ENCODE measurements at regions not wholly inside any gene's neighbourhood (a gene's known extent, or its start where the extent isn't known, plus 50 kb on each side); places are given as distances from the start of the nearest gene placed in this dataset.

GRCh38 chr18:33957707-33958106 lies 267.0 kb downstream of the NOL4 start:
- no peak for DNase-seq (ENCODE audit: low spot score)

- DNase-seq (ENCODE audit: low spot score): peak; percentile 65
These were observed 273.7 kb downstream of the NOL4 start for GRCh38 chr18:33951031-33951430.

GRCh38 chr18:33946336-33946735 lies 278.4 kb downstream of the NOL4 start:
- no peak for DNase-seq (ENCODE audit: low spot score)

GRCh38 chr18:33944493-33944892 lies 280.2 kb downstream of the NOL4 start:
- no peak for DNase-seq (ENCODE audit: low spot score)

DNA sequence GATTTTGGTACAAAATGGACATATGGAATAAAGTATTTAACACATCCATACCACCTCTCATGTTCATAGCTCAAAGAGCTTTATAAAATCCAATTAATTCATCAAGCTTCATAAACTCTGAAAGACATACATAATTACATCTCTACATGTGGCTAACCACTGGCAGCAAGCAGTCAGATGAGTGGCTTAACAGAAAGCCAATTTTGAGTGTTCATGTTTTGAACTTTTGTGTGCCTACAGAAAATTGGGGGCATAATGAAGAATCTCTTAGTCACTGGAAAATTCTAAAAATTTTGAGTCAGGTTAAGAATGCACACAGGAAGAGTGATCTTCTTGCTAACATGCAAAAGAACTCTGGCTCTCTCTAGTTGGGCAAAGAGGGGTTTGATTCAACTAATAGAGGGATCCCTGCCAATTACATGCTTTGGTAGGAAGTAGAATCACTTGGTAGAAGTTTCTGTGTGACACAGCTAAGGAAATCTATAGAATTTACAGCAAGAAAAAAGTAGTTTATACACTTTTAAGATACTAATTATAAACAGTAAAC lies 287.4 kb downstream of the NOL4 start:
- no peak for DNase-seq (ENCODE audit: low spot score)

DNA sequence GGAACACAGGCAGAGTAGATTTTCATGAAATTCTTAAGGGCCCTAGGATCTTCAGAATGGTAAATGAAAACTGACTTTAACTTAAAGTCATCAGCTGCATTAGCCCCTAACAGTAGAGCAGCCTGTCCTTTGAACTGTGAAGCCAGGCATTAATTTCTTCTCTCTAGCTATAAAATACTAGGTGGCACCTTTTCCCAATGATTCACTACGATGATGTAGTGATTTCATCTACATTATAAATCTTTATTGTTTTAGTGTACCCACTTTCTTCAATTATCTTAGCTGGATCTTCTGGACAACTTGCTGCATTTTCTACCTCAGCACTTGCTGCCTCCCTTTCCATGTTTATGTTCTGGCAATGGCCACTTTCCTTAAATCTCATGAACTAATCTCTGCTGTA lies 290.5 kb downstream of the NOL4 start:
- DNase-seq (ENCODE audit: low spot score): no peak

DNA sequence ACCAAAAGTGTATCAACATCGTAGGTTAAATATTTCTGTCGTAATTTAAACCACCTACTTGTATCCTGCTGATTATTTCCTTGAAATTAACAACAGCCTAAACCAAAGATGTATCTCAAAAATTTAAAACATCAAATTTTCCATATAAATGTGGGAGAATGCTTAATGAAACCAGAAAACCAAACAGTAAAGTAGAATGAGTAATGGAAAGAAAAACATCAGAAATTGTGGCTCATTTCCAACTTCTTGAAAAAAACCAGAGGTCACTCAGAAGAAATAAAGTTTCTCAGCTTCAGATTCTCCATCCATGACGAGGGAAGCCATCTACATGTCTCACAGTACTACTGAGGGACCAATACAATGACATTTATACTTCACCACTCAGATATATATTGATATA lies 296.5 kb downstream of the NOL4 start:
- peak; percentile 43 for DNase-seq (ENCODE audit: low spot score)

GRCh38 chr18:33924576-33924975 lies 300.1 kb downstream of the NOL4 start:
- no peak for DNase-seq (ENCODE audit: low spot score)

DNA sequence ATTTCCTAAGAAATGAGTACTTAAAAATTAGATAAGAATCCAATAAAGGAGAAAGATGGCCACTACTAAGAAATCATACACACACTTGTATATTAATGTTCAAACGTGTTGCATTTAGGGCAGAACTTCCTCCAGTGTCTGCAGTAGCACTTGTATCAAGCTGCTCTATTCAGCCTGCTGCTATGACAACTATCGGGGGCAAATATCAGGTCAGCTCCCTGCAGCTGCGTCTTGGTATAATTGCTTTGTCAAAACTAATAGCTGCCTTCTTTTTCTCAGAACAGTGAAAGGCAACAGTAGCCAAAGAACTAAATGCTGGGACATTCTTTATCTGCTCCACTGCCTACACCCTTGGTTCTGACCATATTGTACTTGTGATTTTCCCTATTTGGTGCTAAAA lies 300.7 kb downstream of the NOL4 start:
- DNase-seq (ENCODE audit: low spot score): no peak

DNA sequence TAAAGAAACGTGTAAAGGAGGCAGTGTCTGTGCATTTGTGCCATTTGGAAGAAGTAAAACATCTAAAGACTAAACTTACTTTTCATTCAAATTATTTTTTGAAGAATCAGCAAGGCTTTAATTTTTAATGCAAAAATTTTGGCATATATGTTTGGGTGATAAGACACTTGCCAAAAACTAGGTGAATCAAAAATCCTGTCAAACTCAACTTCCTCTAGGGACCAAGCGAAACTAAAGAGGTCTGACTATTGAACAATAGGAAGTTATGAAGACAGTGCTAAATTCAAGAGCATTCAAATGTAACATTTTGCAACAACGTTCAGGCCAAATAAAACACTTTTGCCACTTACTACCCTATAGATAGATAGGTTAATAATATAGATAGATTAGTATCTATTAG lies 306.1 kb downstream of the NOL4 start:
- no peak for DNase-seq (ENCODE audit: low spot score)

- DNase-seq (ENCODE audit: low spot score): no peak
These were observed 308.5 kb downstream of the NOL4 start for GRCh38 chr18:33916200-33916599.

DNA sequence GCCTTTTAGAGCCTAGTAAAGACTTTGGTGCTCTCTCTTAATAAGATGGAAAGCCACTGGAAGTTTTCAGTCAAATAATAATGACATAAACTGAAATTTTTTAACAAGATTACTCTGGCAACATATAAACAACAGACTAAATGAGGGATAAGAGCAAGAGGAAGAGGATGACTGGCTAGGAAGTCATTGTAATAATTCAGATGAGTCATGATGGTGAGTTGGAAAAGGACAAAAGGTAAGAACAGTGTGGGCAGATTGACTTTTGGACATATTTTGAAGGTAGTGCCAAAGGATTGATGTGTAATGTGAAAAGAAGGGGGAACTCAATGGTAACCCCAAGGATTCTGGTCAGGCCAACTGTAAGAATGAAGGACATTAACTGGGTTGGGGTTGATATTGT lies 310.3 kb downstream of the NOL4 start:
- DNase-seq (ENCODE audit: low spot score): peak; percentile 73

GRCh38 chr18:33906046-33906445 lies 318.7 kb downstream of the NOL4 start:
- DNase-seq (ENCODE audit: low spot score): peak; percentile 6

DNA sequence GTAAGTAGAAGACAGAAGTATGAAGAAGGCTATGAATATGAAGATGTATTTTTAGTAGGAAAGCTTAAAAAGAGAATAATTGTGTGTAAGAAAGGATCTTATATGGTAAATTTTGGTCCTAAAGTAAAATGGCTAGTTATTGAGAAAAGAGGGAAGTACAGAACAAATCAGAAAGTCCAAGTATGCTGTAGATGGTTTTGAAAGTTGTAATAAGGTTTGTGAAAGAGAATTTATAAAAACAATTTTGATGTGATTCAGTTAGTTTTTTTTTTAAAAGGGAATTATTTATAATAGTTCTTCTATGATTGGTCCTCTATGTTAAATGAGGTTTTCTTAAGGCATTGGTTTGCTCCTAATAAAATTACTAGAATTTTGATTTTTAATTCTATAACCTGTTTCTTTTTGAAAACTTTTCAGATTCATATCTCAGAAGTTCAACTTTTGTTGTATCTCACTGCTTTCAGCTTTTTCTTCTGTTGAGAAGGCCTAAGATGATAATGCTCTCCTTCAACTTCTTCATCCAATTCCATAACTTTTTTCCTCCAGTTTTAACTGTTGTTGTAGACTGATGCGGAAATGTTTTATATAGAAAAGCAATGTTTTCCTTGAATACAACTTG lies 322.7 kb downstream of the NOL4 start:
- no peak for DNase-seq (ENCODE audit: low spot score)

DNA sequence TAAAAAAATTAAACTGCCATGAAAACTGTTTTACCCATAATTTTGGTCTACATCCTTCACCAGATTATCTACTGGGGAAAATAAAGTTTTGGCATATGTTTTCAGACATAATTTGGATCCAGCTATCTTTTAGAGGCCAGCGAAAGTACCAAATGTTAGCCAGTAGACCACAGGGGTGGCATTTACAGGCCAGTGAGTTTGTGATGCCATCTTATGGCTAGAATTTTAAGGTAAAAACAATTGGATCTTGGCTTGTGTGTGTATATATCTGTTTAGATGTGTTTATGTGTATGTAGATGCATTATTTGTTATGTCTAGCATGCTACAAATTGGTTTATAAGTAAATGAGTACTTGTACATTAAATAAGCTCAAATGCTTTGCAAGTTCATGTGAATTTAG lies 322.6 kb downstream of the ASXL3 start:
- no peak for DNase-seq (ENCODE audit: low spot score)

DNA sequence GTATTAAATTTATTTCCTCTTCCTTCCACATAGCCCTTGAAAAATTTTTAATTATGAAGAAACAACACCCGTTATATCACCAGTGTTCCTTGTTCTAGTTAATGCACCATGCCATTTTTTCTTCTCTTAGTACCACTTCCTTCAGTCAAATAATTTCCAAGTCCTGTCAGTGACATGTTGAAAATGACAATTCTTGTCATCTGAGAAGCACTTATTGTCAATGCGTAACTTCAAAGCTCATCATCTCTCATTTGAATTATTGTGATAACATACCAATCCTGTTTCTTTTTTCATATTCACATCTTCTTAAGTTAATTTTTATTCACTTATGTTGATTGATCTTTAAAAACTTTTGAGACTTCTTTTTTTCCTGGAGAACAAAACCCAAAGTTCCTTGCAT lies 320.4 kb downstream of the ASXL3 start:
- DNase-seq (ENCODE audit: low spot score): no peak

- DNase-seq (ENCODE audit: low spot score): no peak
These were observed 300.2 kb downstream of the ASXL3 start for GRCh38 chr18:33878213-33878612.

- no peak for DNase-seq (ENCODE audit: low spot score)
These were observed 297.1 kb downstream of the ASXL3 start for GRCh38 chr18:33875029-33875565.

DNA sequence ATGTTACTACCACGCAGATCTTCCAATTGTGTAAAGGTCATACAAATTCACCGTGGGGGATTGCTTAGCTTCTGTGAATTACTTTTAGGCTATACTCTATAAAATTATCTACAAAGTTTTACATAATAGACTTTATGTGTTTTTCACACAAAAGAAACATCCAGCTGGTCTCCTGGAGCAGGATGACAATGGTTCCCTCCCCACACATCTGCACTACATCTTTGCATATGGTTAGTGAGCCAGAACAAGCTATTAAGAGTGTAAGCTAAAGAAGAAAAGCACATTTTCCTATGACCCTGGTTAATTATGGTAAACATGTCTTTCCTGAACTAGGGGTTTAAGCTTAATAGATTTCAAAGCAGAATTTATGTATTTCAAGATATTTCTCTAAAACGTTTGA lies 295.1 kb downstream of the ASXL3 start:
- no peak for DNase-seq (ENCODE audit: low spot score)

GRCh38 chr18:33871363-33872025 lies 293.5 kb downstream of the ASXL3 start:
- DNase-seq (ENCODE audit: low spot score): no peak

GRCh38 chr18:33870059-33870458 lies 292.0 kb downstream of the ASXL3 start:
- DNase-seq (ENCODE audit: low spot score): peak; percentile 51

- DNase-seq (ENCODE audit: low spot score): no peak
These were observed 288.4 kb downstream of the ASXL3 start for GRCh38 chr18:33866386-33866785.

- no peak for DNase-seq (ENCODE audit: low spot score)
These were observed 285.9 kb downstream of the ASXL3 start for GRCh38 chr18:33863912-33864311.

GRCh38 chr18:33854827-33855139 lies 276.8 kb downstream of the ASXL3 start:
- no peak for DNase-seq (ENCODE audit: low spot score)
